ENCODE measurements at regions not wholly inside any gene's neighbourhood (a gene's known extent, or its start where the extent isn't known, plus 50 kb on each side); places are given as distances from the start of the nearest gene placed in this dataset.
A peak's percentile ranks its signal among the peaks of the same experiment; 100 is the strongest.
"Not testable (repeated sequence)": the region's sequence is repeated elsewhere in the genome, so short reads cannot be mapped to it uniquely, and the experiment has no call there.

DNA sequence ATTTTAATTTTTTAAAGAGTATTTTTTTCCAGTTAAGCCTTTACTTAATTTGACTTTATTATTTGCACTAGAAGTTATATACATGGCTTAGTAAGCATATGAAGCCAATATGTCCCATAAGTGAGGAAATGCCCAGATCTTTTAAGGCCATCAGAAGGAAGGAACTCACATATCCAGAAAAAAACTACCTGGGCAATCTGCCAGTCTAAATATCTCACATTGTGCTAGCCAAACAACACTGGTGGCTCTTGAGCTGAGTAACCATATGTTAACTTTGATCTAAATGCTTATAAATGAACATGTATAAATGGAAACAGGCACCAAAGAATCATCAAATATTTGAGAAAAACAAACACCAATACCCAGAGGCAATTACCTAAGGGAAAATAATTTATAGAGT, 138.6 kb upstream of the APOOL start:
- no peak overlapping the region for H3K9ac ChIP-seq (ENCODE audit: insufficient read length, low read depth)
- H3K4me3 ChIP-seq (ENCODE audit: insufficient read length, low read depth) = no peak overlapping the region
- no peaks in the 10 kb centered on the region for H3K4me1 ChIP-seq (ENCODE audit: insufficient read depth, insufficient read length)
- H3K27me3 ChIP-seq (ENCODE audit: insufficient read depth, insufficient read length) = no peaks in the 10 kb centered on the region
- no peaks in the 10 kb centered on the region for H3K36me3 ChIP-seq (ENCODE audit: insufficient read depth, insufficient read length, low read length)
- no peak for TF ChIP-seq YY1 (IDR thresholded peaks at IDR 0.05; ENCODE audit: insufficient read depth, insufficient read length)
- TF ChIP-seq SUZ12 (IDR thresholded peaks at IDR 0.05; ENCODE audit: extremely low read depth, insufficient read depth, insufficient read length) = no peak
- no peak for DNase-seq (ENCODE audit: low read depth, low spot score)
- H3K9me3 ChIP-seq (ENCODE audit: insufficient read depth, low read length) = no peaks in the 10 kb centered on the region

DNA sequence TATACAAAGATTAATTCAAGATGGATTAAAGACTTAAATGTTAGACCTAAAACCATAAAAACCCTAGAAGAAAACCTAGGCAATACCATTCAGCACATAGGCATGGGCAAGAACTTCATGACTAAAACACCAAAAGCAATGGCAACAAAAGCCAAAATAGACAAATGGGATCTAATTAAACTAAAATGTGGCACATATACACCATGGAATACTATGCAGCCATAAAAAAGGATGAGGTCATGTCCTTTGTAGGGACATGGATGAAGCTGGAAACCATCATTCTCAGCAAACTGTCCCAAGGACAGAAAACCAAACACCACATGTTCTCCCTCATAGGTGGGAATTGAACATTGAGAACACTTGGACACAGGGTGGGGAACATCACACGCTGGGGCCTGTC, 133.4 kb upstream of the APOOL start:
- not testable (repeated sequence) for H3K4me3 ChIP-seq (ENCODE audit: insufficient read length, low read depth); DNase-seq (ENCODE audit: low read depth, low spot score); H3K27me3 ChIP-seq (ENCODE audit: insufficient read depth, insufficient read length); H3K9ac ChIP-seq (ENCODE audit: insufficient read length, low read depth); H3K9me3 ChIP-seq (ENCODE audit: insufficient read depth, low read length); H3K36me3 ChIP-seq (ENCODE audit: insufficient read depth, insufficient read length, low read length); H3K4me1 ChIP-seq (ENCODE audit: insufficient read depth, insufficient read length)

DNA sequence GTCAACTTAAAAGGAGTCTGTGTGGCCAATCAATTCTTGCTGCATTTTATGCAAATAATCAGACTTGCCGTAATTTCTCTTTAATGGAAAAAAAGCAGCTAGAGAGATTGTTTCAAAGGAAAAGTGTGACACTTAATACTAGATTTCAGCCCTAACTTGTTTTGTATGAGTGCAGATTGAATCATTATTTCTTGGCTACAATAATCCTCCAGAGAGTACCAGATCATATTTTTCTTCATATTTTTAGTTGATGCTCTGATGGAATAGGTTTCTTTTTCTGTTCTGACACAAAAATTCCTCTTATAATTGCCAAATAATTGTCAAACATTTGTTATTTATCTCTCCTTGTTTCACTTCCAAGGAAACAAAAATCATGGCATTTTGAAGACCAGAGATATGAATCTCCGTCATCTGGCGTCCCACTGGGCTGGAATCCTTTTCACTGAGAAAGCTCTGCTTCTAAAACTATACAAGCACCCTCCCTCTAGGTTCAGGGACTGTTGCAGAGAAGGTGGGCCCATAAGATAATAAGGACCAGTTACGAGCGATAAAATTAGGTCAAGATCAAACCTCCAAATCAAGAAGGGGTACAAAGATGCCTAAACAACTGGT, 131.4 kb upstream of the APOOL start:
- H3K36me3 ChIP-seq (ENCODE audit: insufficient read depth, insufficient read length, low read length); DNase-seq (ENCODE audit: low read depth, low spot score); H3K4me1 ChIP-seq (ENCODE audit: insufficient read depth, insufficient read length); H3K4me3 ChIP-seq (ENCODE audit: insufficient read length, low read depth); H3K9ac ChIP-seq (ENCODE audit: insufficient read length, low read depth); H3K9me3 ChIP-seq (ENCODE audit: insufficient read depth, low read length); H3K27me3 ChIP-seq (ENCODE audit: insufficient read depth, insufficient read length): not testable (repeated sequence)

DNA sequence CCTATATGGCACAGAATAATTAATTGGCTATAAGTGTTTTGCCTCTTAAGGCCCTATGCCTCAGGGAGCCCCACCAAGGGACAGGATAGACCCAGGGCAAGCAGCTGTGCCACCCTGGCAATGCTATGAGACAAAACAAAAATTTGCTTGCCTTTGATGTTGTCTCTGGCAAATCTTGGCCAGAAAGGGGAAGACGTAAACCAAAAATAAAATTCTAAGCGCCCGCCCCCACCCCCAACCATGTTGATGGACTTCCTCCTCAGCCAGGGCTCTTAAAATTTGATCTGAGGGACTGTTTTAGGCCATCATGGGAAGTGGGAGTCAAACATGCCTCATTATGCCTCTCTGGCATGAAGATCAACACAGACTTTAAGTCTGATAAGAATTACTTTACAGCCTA, 130.5 kb upstream of the APOOL start:
- TF ChIP-seq ZNF274 (IDR thresholded peaks at IDR 0.05; ENCODE audit: low read depth, low read length) = no peak
- no peak for TF ChIP-seq YY1 (IDR thresholded peaks at IDR 0.05; ENCODE audit: insufficient read depth, insufficient read length)
- TF ChIP-seq SUZ12 (IDR thresholded peaks at IDR 0.05; ENCODE audit: extremely low read depth, insufficient read depth, insufficient read length) = no peak
- Histone ChIP-seq H3K4me1 (ENCODE audit: insufficient read depth, insufficient read length) (no peaks in the 10 kb centered on the region), H3K27me3 (ENCODE audit: insufficient read depth, insufficient read length) (no peaks in the 10 kb centered on the region), H3K36me3 (ENCODE audit: insufficient read depth, insufficient read length, low read length) (no peaks in the 10 kb centered on the region), H3K4me3 (ENCODE audit: insufficient read length, low read depth) (no peak overlapping the region), H3K9ac (ENCODE audit: insufficient read length, low read depth) (no peak overlapping the region), H3K9me3 (ENCODE audit: insufficient read depth, low read length) (no peaks in the 10 kb centered on the region)
- no peak for DNase-seq (ENCODE audit: low read depth, low spot score)

DNA sequence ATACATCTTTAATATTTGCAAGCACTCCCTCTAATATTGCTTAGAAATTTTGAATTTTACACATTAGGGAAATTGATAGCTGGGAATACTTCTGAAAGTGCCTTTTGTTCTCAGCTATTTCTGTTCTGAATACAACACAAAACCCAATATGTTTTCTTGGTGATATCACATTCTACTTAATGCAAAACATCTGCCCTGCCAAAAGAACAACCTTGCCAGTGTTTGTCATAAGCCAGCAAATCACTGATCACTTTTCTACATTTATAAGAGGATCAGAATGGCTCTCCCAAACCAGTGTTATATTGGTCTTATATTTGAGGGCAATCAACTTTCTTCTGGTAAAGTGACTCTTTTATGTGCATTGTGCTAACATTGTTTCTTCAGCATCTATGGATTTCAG, 126.8 kb upstream of the APOOL start:
- no peaks in the 10 kb centered on the region for H3K27me3 ChIP-seq (ENCODE audit: insufficient read depth, insufficient read length)
- TF ChIP-seq YY1 (IDR thresholded peaks at IDR 0.05; ENCODE audit: insufficient read depth, insufficient read length) (no peak), ZNF274 (IDR thresholded peaks at IDR 0.05; ENCODE audit: low read depth, low read length) (no peak), SUZ12 (IDR thresholded peaks at IDR 0.05; ENCODE audit: extremely low read depth, insufficient read depth, insufficient read length) (no peak)
- no peak for DNase-seq (ENCODE audit: low read depth, low spot score)

DNA sequence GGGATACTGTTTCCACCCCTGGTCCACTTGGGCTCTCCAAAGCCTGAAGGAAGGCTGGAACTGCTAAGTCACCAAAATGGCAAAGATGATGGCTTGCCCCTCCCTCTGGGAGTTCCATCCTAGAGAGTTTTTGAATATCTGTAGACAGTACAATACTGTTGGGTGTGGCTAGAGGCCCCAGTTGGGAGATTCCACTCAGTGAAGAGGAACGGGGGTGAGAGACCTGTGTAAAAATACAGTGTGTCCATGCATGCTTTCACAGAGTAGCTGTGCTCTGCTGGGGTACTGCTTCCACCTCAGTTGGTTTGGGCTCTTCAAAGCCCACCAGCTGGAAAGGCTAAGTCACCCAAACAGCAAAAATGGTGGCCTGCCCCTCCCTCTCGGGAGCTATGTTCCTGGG, 109.8 kb upstream of the APOOL start:
- TF ChIP-seq YY1 (IDR thresholded peaks at IDR 0.05; ENCODE audit: insufficient read depth, insufficient read length) (no peak), ZNF274 (IDR thresholded peaks at IDR 0.05; ENCODE audit: low read depth, low read length) (no peak), SUZ12 (IDR thresholded peaks at IDR 0.05; ENCODE audit: extremely low read depth, insufficient read depth, insufficient read length) (no peak)
- no peak for DNase-seq (ENCODE audit: low read depth, low spot score)
- no peaks in the 10 kb centered on the region for H3K4me1 ChIP-seq (ENCODE audit: insufficient read depth, insufficient read length)
- H3K36me3 ChIP-seq (ENCODE audit: insufficient read depth, insufficient read length, low read length) = no peaks in the 10 kb centered on the region
- no peak overlapping the region for H3K4me3 ChIP-seq (ENCODE audit: insufficient read length, low read depth)
- H3K27me3 ChIP-seq (ENCODE audit: insufficient read depth, insufficient read length) = no peaks in the 10 kb centered on the region
- H3K9me3 ChIP-seq (ENCODE audit: insufficient read depth, low read length) = no peaks in the 10 kb centered on the region
- H3K9ac ChIP-seq (ENCODE audit: insufficient read length, low read depth) = no peak overlapping the region

More for the DNA sequence above, 126.8 kb upstream of the APOOL start:
- Histone ChIP-seq H3K4me1 (ENCODE audit: insufficient read depth, insufficient read length) (no peaks in the 10 kb centered on the region), H3K9ac (ENCODE audit: insufficient read length, low read depth) (no peak overlapping the region), H3K9me3 (ENCODE audit: insufficient read depth, low read length) (no peaks in the 10 kb centered on the region), H3K4me3 (ENCODE audit: insufficient read length, low read depth) (no peak overlapping the region), H3K36me3 (ENCODE audit: insufficient read depth, insufficient read length, low read length) (no peaks in the 10 kb centered on the region)

DNA sequence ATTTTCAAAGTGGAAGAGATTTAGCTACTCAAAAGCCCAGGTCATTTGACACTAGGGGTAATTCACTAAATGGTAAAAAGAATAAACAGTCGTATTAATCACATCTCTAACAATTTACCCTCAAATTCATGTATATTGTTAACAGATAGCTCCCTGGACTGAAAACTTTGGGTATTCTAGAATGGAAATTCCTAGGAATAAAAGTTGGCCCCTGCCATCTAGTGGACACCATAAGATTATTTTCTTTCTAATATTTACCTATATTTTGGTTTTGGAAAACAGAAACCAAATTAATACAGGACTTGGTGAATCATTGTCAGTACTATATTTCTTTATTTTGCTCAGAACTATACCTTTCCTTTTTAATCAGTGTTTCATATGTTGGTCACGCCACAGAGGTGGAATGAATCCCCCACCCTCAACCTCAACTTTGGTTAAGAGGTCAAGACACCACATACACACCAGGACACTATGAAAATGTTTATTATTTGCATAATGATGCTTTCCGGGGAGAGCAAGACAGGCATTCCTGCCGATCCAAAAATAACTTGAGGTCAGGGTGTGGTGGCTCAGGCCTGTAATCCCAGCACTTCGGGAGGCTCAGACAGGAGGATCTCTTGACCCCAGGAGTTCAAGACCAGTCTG, 96.2 kb upstream of the APOOL start:
- H3K9me3 ChIP-seq (ENCODE audit: insufficient read depth, low read length) = no peaks in the 10 kb centered on the region
- H3K4me1 ChIP-seq (ENCODE audit: insufficient read depth, insufficient read length) = no peaks in the 10 kb centered on the region
- H3K36me3 ChIP-seq (ENCODE audit: insufficient read depth, insufficient read length, low read length) = no peaks in the 10 kb centered on the region
- DNase-seq (ENCODE audit: low read depth, low spot score) = peak; percentile 8
- H3K4me3 ChIP-seq (ENCODE audit: insufficient read length, low read depth) = no peak overlapping the region
- no peak for TF ChIP-seq YY1 (IDR thresholded peaks at IDR 0.05; ENCODE audit: insufficient read depth, insufficient read length)
- TF ChIP-seq SUZ12 (IDR thresholded peaks at IDR 0.05; ENCODE audit: extremely low read depth, insufficient read depth, insufficient read length) = no peak
- TF ChIP-seq ZNF274 (IDR thresholded peaks at IDR 0.05; ENCODE audit: low read depth, low read length) = no peak
- no peak overlapping the region for H3K9ac ChIP-seq (ENCODE audit: insufficient read length, low read depth)
- no peaks in the 10 kb centered on the region for H3K27me3 ChIP-seq (ENCODE audit: insufficient read depth, insufficient read length)

DNA sequence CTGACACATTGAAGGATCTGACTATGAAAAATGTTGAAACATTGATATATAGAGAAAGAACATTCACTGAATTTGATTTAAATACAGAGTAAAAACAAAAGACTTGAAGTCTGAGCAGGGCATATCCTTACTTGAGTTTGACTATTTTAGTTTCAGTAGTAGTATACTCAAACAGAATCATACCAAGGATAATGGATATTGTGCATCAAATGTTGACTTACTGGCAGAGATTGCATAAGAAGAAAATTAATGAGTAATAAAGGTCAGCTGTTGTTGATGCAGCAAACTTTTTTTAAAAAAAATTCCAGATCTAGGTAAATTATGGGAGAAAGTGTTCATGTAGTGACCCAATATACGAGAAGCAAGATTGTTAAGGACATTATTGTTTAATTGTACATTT, 94.5 kb upstream of the APOOL start:
- H3K4me3 ChIP-seq (ENCODE audit: insufficient read length, low read depth) = no peak overlapping the region
- no peaks in the 10 kb centered on the region for H3K27me3 ChIP-seq (ENCODE audit: insufficient read depth, insufficient read length)
- H3K9ac ChIP-seq (ENCODE audit: insufficient read length, low read depth) = no peak overlapping the region
- H3K36me3 ChIP-seq (ENCODE audit: insufficient read depth, insufficient read length, low read length) = no peaks in the 10 kb centered on the region
- DNase-seq (ENCODE audit: low read depth, low spot score) = no peak
- no peaks in the 10 kb centered on the region for H3K9me3 ChIP-seq (ENCODE audit: insufficient read depth, low read length)
- H3K4me1 ChIP-seq (ENCODE audit: insufficient read depth, insufficient read length) = no peaks in the 10 kb centered on the region
- TF ChIP-seq ZNF274 (IDR thresholded peaks at IDR 0.05; ENCODE audit: low read depth, low read length) = no peak
- TF ChIP-seq SUZ12 (IDR thresholded peaks at IDR 0.05; ENCODE audit: extremely low read depth, insufficient read depth, insufficient read length) = no peak
- TF ChIP-seq YY1 (IDR thresholded peaks at IDR 0.05; ENCODE audit: insufficient read depth, insufficient read length) = no peak

Measured in NT2/D1 (cell line).